ENCODE measurements at regions not wholly inside any gene's neighbourhood (a gene's known extent, or its start where the extent isn't known, plus 50 kb on each side); places are given as distances from the start of the nearest gene placed in this dataset.

GRCh38 chr11:27191639-27192038, 151.0 kb downstream of the BBOX1 start:
- Histone ChIP-seq H4K20me1 (ENCODE audit: insufficient read depth, low read length) (no peaks in the 10 kb centered on the region), H3K27ac (ENCODE audit: insufficient read depth, low read length) (no peak overlapping the region), H3K56ac (ENCODE audit: extremely low read depth, insufficient read depth, low read length) (no peak overlapping the region), H2AFZ (replicated peaks; ENCODE audit: low read length, poor library complexity) (no peak overlapping the region), H3K9me3 (ENCODE audit: control insufficient read depth, insufficient read depth, low read length) (no peaks in the 10 kb centered on the region), H2AK5ac (ENCODE audit: low read depth, low read length) (no peak overlapping the region), H2BK15ac (ENCODE audit: low read depth, low read length) (no peak overlapping the region), H2AK9ac (replicated peaks; ENCODE audit: low read depth, low read length, poor library complexity) (no peak overlapping the region), H3K4me3 (ENCODE audit: insufficient read depth, low read depth, low read length) (no peak overlapping the region), H2BK20ac (ENCODE audit: low read depth, low read length) (no peak overlapping the region), H3K18ac (ENCODE audit: low read depth, low read length) (no peak overlapping the region), H4K8ac (ENCODE audit: low read depth in 2 of 2, low read length in 2 of 2) (no peak overlapping the region), H3K36me3 (ENCODE audit: control insufficient read depth, insufficient read depth, low read length) (no peaks in the 10 kb centered on the region), H3K4me1 (ENCODE audit: control insufficient read depth, insufficient read depth, low read length) (peaks cover 2% of the 10 kb centered on the region; the same call in 1 of the 2 replicates), H3K9me1 (ENCODE audit: insufficient read depth, low read length) (no peaks in the 10 kb centered on the region), H3K14ac (replicated peaks; ENCODE audit: low read depth, low read length) (no peak overlapping the region), H3K79me1 (ENCODE audit: low read depth in 1 of 2, low read length in 2 of 2) (no peaks in the 10 kb centered on the region), H3K4me2 (ENCODE audit: low read depth, low read length) (no peak overlapping the region), H4K5ac (ENCODE audit: low read depth, low read length) (no peak overlapping the region), H3K4ac (ENCODE audit: low read depth, low read length) (no peak overlapping the region), H3K9ac (ENCODE audit: low read depth, low read length) (no peak overlapping the region), H2BK120ac (ENCODE audit: low read depth, low read length) (no peak overlapping the region), H2BK5ac (ENCODE audit: low read depth, low read length, poor library complexity, severe bottlenecking) (no peak overlapping the region), H3K27me3 (ENCODE audit: control insufficient read depth, insufficient read depth, low read length) (peaks cover 24% of the 10 kb centered on the region), H3K23ac (ENCODE audit: low read depth, low read length) (no peak overlapping the region), H4K91ac (ENCODE audit: insufficient read depth, low read depth, low read length) (no peak overlapping the region)
- dilution Hi-C loops (cut with HindIII; ENCODE audit: low sequenced_read_pairs, unreplicated experiment) (loop anchor here (25.0 kb wide), 1 partner anchor 296 kb away; no protein-coding TSS in a partner anchor), intact Hi-C loops (cut with micrococcal nuclease) (no loop called here), in situ Hi-C loops (cut with MboI; ENCODE audit: low sequenced_read_pairs) (no loop called here)
- ATAC-seq (ENCODE audit: low read depth) = no peak
- POLR2A ChIA-PET (ENCODE audit: unreplicated experiment) = no interaction called here
- BruUV-seq (replicated peaks) = no TSS peak
- TF ChIP-seq CEBPB (IDR thresholded peaks at IDR 0.05; ENCODE audit: low read depth, low read length) (no peak), CHD1 (IDR thresholded peaks at IDR 0.05; ENCODE audit: low read depth, low read length) (no peak), NFE2L2 (IDR thresholded peaks at IDR 0.05; ENCODE audit: low read depth, low read length) (no peak), MAFK (IDR thresholded peaks at IDR 0.05; ENCODE audit: low read depth, low read length) (no peak), USF2 (IDR thresholded peaks at IDR 0.05; ENCODE audit: low read depth, low read length) (no peak), CTCF (conservative IDR thresholded peaks at IDR 0.05; ENCODE audit: low read depth, low read length) (no peak), RCOR1 (IDR thresholded peaks at IDR 0.05; ENCODE audit: insufficient replicate concordance, low read length) (no peak), MXI1 (IDR thresholded peaks at IDR 0.05; ENCODE audit: borderline replicate concordance, low read depth, low read length) (no peak), FOS (IDR thresholded peaks at IDR 0.05; ENCODE audit: low read depth, low read length) (no peak), RAD21 (IDR thresholded peaks at IDR 0.05; ENCODE audit: low read length) (no peak), MAZ (IDR thresholded peaks at IDR 0.05; ENCODE audit: borderline replicate concordance, low read depth, low read length) (no peak), SMC3 (IDR thresholded peaks at IDR 0.05; ENCODE audit: low read depth, low read length) (no peak), BHLHE40 (IDR thresholded peaks at IDR 0.05; ENCODE audit: low read depth, low read length) (no peak), POLR2A (IDR thresholded peaks at IDR 0.05; ENCODE audit: low read depth, low read length) (no peak), RFX5 (IDR thresholded peaks at IDR 0.05; ENCODE audit: low read depth, low read length) (no peak)
- WGBS, 2 experiments (ENCODE audit: extremely low coverage in 2 of 2, insufficient read length in 1 of 2) = no CpG with 5 or more reads among the region's 2 CpGs
- CTCF ChIA-PET = interaction anchor here (1.5 to 1.6 kb wide), 2 partner anchors 9 to 294 kb away, joined by 4 to 6 read pairs; no protein-coding TSS in a partner anchor
- DNase-seq = no peak
